HG03064 (cell line): ENCODE measurements at regions not wholly inside any gene's neighbourhood (a gene's known extent, or its start where the extent isn't known, plus 50 kb on each side); places are given as distances from the start of the nearest gene placed in this dataset.

Experiments
- ATAC-seq: cut with Tn5 transposase; IDR thresholded peaks from one replicate; pipeline ENCODE4 v1.9.1; 2021; ENCODE audit warnings: low read depth; ENCODE audit not compliant: unreplicated experiment

DNA sequence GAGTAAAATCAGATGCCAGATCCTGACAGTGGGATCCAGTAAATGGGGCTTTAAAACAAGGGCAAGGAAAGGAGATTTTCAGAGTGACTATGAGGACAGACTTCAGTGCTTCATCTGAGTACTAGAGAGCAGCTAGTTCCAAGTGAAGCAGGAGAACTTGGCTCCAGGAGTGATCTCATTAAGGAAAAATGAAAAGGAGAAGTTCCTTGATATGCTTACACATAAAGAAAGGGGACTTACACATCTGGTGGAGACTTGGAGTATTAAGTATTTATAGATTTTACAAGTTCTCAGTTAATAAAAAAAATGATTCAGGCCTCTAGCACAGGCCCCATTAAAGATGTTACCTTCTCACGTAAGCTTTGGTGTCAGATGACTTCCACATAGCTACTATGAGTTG is 105.8 kb downstream of the ICOS start:
- ATAC-seq = no peak

DNA sequence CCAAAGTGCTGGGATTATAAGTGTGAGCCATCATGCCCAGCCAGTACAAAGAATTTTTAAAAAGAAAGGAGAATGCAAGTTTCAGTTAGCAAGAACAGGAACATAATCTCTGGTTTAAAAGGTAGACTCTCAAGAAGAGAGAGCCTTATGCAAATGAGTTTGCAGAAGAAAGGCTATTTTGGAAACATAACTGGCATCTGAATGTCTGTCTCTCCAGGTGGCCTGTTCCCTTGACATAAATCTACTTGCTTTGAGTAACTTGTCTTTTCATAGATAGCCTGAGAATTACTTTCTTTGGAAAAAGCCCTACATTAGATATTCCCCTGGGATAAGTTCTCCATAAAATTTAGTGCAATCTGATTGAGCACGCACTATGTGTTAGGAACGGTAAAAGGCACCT is 109.6 kb downstream of the ICOS start:
- peak; percentile 68 for ATAC-seq

- peak; percentile 63 for ATAC-seq
Observed at GRCh38 chr2:204049635-204050034, 113.1 kb downstream of the ICOS start.

- no peak for ATAC-seq
Observed at GRCh38 chr2:204050681-204051080, 114.1 kb downstream of the ICOS start.

DNA sequence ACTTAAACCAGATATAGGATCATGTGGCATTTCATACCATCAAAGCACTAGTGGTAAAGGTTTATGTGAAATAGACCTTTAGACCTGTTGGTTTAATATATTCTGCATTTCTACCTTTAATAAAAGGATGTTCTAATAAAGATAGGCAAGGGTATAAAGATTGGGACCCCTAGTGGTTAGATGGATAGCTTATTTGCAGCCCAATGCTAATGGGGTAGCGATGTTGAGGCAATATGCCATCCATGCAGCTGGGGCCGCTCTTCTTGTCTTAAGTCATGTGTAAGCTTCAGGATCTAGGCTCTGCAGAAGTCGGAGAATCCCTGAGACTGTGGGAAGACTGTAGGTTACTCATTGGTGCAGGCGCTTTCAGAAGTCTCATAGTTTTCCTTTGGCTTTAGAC is 114.9 kb downstream of the ICOS start:
- ATAC-seq = no peak

GRCh38 chr2:204051984-204052556 is 115.5 kb downstream of the ICOS start:
- ATAC-seq = no peak

DNA sequence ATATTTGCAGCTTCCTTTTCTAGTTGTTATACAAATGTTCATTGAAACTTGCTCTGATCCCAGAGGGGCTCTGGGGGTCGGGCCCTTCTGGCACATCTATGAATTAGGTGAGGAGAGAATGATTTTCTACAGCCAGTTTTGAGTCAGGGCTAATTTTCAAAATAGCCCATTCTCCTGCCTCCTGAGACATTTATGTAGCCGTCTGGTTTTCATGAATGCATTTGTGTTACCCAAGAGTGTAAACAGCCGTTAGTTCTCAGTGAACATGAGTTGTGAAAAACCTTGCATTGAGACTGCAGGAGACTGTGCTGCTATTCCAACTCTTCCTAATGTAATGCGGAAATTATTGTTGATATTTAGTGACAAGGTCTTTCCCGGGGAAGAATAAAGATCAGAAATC is 122.5 kb downstream of the ICOS start:
- no peak for ATAC-seq

DNA sequence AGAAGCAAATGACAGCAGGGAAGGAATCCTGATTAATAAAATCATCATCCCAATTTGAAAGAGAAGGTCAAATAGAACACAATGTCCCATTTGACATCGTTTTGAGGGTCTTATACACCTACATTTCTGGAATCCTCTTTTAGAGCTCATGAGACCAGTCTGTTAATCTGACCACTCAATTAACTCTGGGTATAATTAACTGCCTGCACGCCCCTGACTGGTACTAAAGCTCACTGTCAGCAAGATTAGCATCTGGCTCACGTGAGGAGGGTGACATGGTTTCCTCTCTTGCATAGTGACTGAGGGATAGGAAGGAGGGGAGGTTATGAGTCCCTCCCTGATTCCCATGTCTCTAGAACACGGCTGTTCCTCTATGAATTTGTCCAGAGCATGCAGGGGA is 124.3 kb downstream of the ICOS start:
- no peak for ATAC-seq

DNA sequence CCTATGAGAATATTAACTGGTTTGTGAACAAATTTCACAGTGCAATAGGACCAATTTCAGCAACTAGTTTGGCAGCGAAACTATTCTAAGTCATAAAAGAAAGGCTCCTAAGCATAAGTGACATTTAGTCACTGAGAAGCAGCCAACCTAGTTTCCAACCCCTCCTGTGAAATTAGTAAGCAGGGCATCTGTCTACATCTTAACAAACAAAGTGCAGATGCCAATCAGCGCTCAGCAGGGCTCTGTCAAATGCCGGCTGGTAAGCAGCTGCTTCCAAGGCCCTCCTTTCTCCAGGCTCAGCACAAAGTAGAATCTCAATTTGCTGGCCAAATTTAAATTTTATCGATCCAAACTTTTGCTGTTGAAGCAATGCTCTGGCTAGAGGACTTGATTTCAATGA is 124.7 kb downstream of the ICOS start:
- no peak for ATAC-seq

GRCh38 chr2:204064119-204064518 is 127.6 kb downstream of the ICOS start:
- no peak for ATAC-seq

DNA sequence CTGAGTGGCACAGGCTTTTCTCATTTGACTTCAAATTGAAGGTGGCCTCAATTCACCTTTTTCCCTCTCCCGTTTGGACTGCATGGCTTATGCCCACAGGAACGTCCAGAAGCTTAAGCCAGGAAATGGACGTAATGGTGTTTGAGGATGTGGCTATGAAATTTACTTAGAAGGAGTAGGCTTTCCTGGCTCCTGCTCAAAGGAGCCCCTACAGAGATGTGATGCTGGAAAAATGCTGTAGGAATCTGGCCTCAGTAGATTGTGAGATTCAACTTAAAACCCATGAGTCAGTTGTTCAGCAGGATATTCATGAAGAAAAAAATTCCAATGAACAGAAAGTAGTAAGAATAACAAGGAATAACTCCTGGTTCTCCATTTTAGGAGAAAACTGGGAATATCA is 129.0 kb downstream of the ICOS start:
- no peak for ATAC-seq

DNA sequence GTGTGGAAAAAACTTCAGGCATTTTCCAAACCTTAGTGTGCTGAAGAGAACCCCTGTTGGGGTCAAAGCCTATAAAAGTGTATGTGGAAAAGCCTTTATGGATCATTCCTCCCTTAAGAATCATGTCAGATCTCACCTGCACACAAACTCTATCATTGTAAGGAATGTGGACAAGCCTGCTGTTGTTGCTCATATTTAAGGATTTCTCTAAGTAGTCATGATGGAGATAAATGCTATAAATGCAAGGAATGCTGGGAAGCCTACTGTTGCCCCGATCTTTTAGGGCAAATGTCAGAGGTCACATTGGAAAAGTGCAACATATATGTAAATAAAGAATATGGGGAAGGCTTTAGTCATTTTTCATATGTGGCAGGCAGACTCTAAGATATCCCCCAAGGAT is 129.5 kb downstream of the ICOS start:
- no peak for ATAC-seq

DNA sequence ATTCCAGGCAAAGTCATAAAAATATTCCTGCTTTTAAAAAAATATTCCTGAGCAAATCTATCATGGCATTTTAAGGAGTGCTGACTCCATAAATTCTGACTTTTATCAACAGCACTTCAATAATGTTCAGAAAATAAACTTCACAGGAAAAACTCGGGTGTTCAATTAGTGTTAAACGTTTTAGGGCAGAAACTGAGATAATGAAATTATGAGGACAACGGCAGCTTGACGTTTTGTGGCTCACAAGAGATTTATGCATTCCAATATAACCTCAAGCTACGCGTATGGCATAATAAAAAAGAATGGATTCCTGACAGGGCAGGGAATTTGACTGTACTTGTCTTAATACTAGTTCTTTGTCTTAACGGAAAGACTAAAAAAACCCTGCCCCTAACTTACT is 133.2 kb downstream of the ICOS start:
- no peak for ATAC-seq

- ATAC-seq = no peak
Observed at GRCh38 chr2:204072443-204073324, 136.1 kb downstream of the ICOS start.

- no peak for ATAC-seq
Observed at GRCh38 chr2:204074456-204074855, 137.9 kb downstream of the ICOS start.

GRCh38 chr2:204078003-204078698 is 141.6 kb downstream of the ICOS start:
- no peak for ATAC-seq

GRCh38 chr2:204081487-204082425 is 145.2 kb downstream of the ICOS start:
- no peak for ATAC-seq

- no peak for ATAC-seq
Observed at GRCh38 chr2:204086167-204086566, 149.6 kb downstream of the ICOS start.

DNA sequence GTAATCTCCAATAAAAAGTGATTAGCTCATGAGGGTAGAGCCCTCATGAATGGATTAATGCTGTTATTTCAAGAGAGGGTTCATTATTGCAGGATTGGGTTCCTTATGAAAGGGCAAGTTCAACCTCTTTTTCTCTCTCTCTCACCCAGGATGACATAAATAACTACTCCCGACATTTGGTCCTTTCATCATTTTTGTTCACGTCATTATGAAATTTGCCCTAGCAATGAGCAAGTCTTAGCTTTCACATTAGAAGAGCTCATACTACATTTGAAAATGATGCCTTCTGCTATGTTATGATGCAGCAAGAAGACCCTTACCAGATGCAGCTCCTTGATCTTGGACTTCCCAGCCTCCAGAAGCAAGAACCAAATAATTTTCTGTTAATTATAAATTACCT is 152.5 kb downstream of the ICOS start:
- ATAC-seq = no peak

GRCh38 chr2:204089574-204089973 is 153.0 kb downstream of the ICOS start:
- no peak for ATAC-seq

GRCh38 chr2:204090021-204090420 is 153.5 kb downstream of the ICOS start:
- ATAC-seq = no peak
